Kidney (tissue), 13 donors: ENCODE measurements at regions not wholly inside any gene's neighbourhood (a gene's known extent, or its start where the extent isn't known, plus 50 kb on each side); places are given as distances from the start of the nearest gene placed in this dataset.

Source experiments
- DNase-seq, 5 donors: peaks; one replicate each; pipeline ENCODE4 v3.0.0-alpha.2; 2013 to 2020
- FAIRE-seq: peaks from 2 replicates; lab custom pipeline; 2012; peaks lifted over from hg19 to GRCh38; lab: Jason Lieb, UNC
- H3K27ac ChIP-seq, 2 donors: one replicate each; pipeline ENCODE4 v1.7.0; 2013; ENCODE audit warnings: low read depth in 2 of 2, low read length in 2 of 2, inconsistent platforms in 1 of 2
- H3K27me3 ChIP-seq: one replicate; pipeline ENCODE4 v1.7.1; 2013; ENCODE audit warnings: low read length, inconsistent platforms; ENCODE audit not compliant: control insufficient read depth, insufficient read depth
- H3K36me3 ChIP-seq, 3 donors: one replicate each; pipeline versions ENCODE4 v1.7.0 to v1.7.1; 2013; ENCODE audit warnings: low read length in 3 of 3, control low read depth in 1 of 3, inconsistent platforms in 1 of 3; ENCODE audit not compliant: insufficient read depth in 3 of 3, control insufficient read depth in 2 of 3
- H3K4me1 ChIP-seq, 3 donors: one replicate each; pipeline versions ENCODE4 v1.7.0 to v1.7.1; 2013; ENCODE audit warnings: low read length in 3 of 3, inconsistent platforms in 1 of 3, low read depth in 1 of 3; ENCODE audit not compliant: control insufficient read depth in 2 of 3, insufficient read depth in 2 of 3
- H3K4me3 ChIP-seq, 3 donors: one replicate each; pipeline versions ENCODE4 v1.7.0 to v1.8.1; 2013; ENCODE audit warnings: low read length in 3 of 3, control low read depth in 1 of 3, inconsistent platforms in 1 of 3
- H3K9ac ChIP-seq, 3 donors: one replicate each; pipeline versions ENCODE4 v1.7.0 to v1.7.1; 2013; ENCODE audit warnings: low read length in 3 of 3, control low read depth in 1 of 3, inconsistent platforms in 1 of 3
- H3K9me3 ChIP-seq, 3 donors: one replicate each; pipeline versions ENCODE4 v1.7.0 to v1.7.1; 2013; ENCODE audit warnings: low read length in 3 of 3, control low read depth in 1 of 3, inconsistent platforms in 1 of 3; ENCODE audit not compliant: control insufficient read depth in 2 of 3, insufficient read depth in 1 of 3
- intact Hi-C: fragments of 100-400 bp; cut with DNase I; formaldehyde crosslinking; loops from one replicate; pipeline ENCODE4 v1.11.1; 2022
- TF ChIP-seq, protein P1 (sequence below): IDR thresholded peaks from 3 replicates; pipeline ENCODE4 v1.5.1; 2012; ENCODE audit warnings: mild to moderate bottlenecking, moderate library complexity, borderline replicate concordance; ENCODE audit not compliant: insufficient read depth; ENCODE audit errors: extremely low read depth
- donor health status: control.
- donor health status: control.
- donor health status: control.
- donor health status: control.
- donor health status: control.
- donor health status: DM: yes; HTN: yes; CAD: no.
- donor health status: Normal renal cell carcinoma (clear cell type).

- Histone ChIP-seq H3K4me1 (no peaks in the 10 kb centered on the region), H3K9ac (no peak overlapping the region), H3K4me3 (no peak overlapping the region), H3K9me3 (peaks cover 0 to 4% (median 0%) of the 10 kb centered on the region in 3 donors), H3K27ac (no peak overlapping the region), H3K36me3 (no peaks in the 10 kb centered on the region), H3K27me3 (no peaks in the 10 kb centered on the region)
- TF ChIP-seq, protein P1, sequence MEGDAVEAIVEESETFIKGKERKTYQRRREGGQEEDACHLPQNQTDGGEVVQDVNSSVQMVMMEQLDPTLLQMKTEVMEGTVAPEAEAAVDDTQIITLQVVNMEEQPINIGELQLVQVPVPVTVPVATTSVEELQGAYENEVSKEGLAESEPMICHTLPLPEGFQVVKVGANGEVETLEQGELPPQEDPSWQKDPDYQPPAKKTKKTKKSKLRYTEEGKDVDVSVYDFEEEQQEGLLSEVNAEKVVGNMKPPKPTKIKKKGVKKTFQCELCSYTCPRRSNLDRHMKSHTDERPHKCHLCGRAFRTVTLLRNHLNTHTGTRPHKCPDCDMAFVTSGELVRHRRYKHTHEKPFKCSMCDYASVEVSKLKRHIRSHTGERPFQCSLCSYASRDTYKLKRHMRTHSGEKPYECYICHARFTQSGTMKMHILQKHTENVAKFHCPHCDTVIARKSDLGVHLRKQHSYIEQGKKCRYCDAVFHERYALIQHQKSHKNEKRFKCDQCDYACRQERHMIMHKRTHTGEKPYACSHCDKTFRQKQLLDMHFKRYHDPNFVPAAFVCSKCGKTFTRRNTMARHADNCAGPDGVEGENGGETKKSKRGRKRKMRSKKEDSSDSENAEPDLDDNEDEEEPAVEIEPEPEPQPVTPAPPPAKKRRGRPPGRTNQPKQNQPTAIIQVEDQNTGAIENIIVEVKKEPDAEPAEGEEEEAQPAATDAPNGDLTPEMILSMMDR: no peak
- no peak for DNase-seq
- intact Hi-C loops: no loop called here
- no peak for FAIRE-seq
Observed at GRCh38 chr6:40187535-40188144, 253.4 kb upstream of the MOCS1 start.

- H3K36me3 ChIP-seq: no peaks in the 10 kb centered on the region
- FAIRE-seq: no peak
- H3K4me1 ChIP-seq: no peaks in the 10 kb centered on the region
- intact Hi-C loops: no loop called here
- TF ChIP-seq, protein P1: no peak
- H3K4me3 ChIP-seq: no peak overlapping the region
- no peak overlapping the region for H3K9ac ChIP-seq
- no peak for DNase-seq
- H3K27ac ChIP-seq: no peak overlapping the region
- peaks cover 0 to 4% (median 0%) of the 10 kb centered on the region in 3 donors for H3K9me3 ChIP-seq
- no peaks in the 10 kb centered on the region for H3K27me3 ChIP-seq
Observed at GRCh38 chr6:40185486-40185885, 251.2 kb upstream of the MOCS1 start.

DNA sequence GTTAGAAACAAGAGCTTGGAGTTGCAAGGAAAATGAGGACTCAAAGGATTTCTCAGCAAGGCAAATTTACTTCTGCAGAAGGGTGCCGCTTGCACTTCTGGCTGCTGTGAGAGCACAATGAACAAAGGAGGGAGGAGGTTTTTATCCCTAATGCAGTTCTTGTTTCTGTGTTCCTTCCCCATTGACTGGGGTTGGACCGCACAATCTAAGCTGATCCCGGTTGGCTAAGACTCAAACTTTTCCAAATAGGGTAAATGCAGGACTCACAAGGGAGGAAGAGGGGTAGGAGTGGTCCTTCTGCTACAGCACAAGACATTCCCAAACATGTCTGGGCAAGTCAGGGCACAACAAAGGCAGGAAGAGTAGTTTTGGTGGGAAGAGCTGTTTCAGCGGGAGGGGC is 249.6 kb upstream of the MOCS1 start:
- Histone ChIP-seq H3K4me1 (no peaks in the 10 kb centered on the region), H3K36me3 (no peaks in the 10 kb centered on the region), H3K27ac (no peak overlapping the region), H3K9ac (no peak overlapping the region), H3K9me3 (peaks cover 0 to 4% (median 0%) of the 10 kb centered on the region in 3 donors), H3K4me3 (no peak overlapping the region), H3K27me3 (no peaks in the 10 kb centered on the region)
- TF ChIP-seq, protein P1: no peak
- intact Hi-C loops: no loop called here
- FAIRE-seq: no peak
- DNase-seq: no peak

DNA sequence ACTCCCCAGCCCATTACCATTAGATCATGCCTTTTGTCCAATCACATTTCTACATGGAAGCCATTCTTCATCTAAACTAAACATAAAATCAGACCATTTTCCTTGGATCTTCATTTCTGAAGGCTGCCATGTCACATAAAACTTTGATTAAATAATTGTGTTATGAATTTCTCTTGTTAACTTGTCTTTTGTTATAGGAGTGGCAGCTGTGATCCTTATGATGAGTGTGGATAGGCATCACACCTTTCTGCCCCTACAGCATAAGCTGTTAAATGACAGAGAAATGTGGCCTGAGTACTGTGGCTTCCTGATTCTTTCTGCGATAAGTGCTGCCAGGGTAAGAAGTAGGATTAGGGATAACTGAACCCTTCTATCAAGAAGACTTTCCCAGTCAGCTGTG is 247.1 kb upstream of the MOCS1 start:
- Histone ChIP-seq H3K9me3 (peaks cover 0 to 4% (median 0%) of the 10 kb centered on the region in 3 donors), H3K4me3 (no peak overlapping the region)
- intact Hi-C loops: no loop called here

More for the DNA sequence above, 247.1 kb upstream of the MOCS1 start:
- Histone ChIP-seq H3K27ac (no peak overlapping the region), H3K27me3 (no peaks in the 10 kb centered on the region), H3K9ac (no peak overlapping the region), H3K4me1 (no peaks in the 10 kb centered on the region), H3K36me3 (no peaks in the 10 kb centered on the region)
- DNase-seq: no peak
- TF ChIP-seq, protein P1: no peak
- no peak for FAIRE-seq
